DOHH2 (cell line): ENCODE measurements at regions not wholly inside any gene's neighbourhood (a gene's known extent, or its start where the extent isn't known, plus 50 kb on each side); places are given as distances from the start of the nearest gene placed in this dataset.
"Not testable (repeated sequence)": the region's sequence is repeated elsewhere in the genome, so short reads cannot be mapped to it uniquely, and the experiment has no call there.

Experiments used
- H3F3A ChIP-seq: fragments of 200-600 bp; sonication (generic), shearing (Covaris generic); 2 replicates; pipeline ENCODE4 v1.6.0; 2016; ENCODE audit warnings: antibody characterized with exemption, mild to moderate bottlenecking; ENCODE audit not compliant: control insufficient read depth, insufficient read depth
- H3K27ac ChIP-seq: fragments of 200-600 bp; sonication (generic); 2 replicates; pipeline ENCODE4 v1.5.1; 2014; ENCODE audit warnings: low read depth, mild to moderate bottlenecking, low read length, moderate library complexity
- H3K27me3 ChIP-seq: fragments of 200-600 bp; sonication (generic); 2 replicates; pipeline ENCODE4 v1.6.1; 2014; ENCODE audit warnings: mild to moderate bottlenecking, low read length, mixed read lengths; ENCODE audit not compliant: control insufficient read depth
- H3K36me3 ChIP-seq: fragments of 200-600 bp; sonication (generic); 2 replicates; pipeline ENCODE4 v1.6.1; 2014; ENCODE audit warnings: mild to moderate bottlenecking, low read length, moderate library complexity, mixed read lengths; ENCODE audit not compliant: control insufficient read depth
- H3K4me1 ChIP-seq: fragments of 200-600 bp; sonication (generic); 2 replicates; pipeline ENCODE4 v1.6.1; 2014; ENCODE audit warnings: mild to moderate bottlenecking, low read length, mixed read lengths; ENCODE audit not compliant: control insufficient read depth
- H3K4me2 ChIP-seq: fragments of 200-600 bp; sonication (generic); 2 replicates; pipeline ENCODE4 v1.6.0; 2014; ENCODE audit warnings: mild to moderate bottlenecking, low read length, moderate library complexity
- H3K4me3 ChIP-seq: fragments of 200-600 bp; sonication (generic); 2 replicates; pipeline ENCODE4 v1.5.1; 2014; ENCODE audit warnings: mild to moderate bottlenecking, low read length, mixed read lengths
- H3K79me2 ChIP-seq: fragments of 200-600 bp; sonication (generic); 2 replicates; pipeline ENCODE4 v1.6.1; 2014; ENCODE audit warnings: mild to moderate bottlenecking, low read length, mixed read lengths; ENCODE audit not compliant: control insufficient read depth
- H3K9me2 ChIP-seq: fragments of 200-600 bp; sonication (generic); replicated peaks from 2 replicates; pipeline ENCODE4 v1.6.1; 2014; ENCODE audit warnings: mild to moderate bottlenecking, low read length, mixed read lengths; ENCODE audit not compliant: control insufficient read depth
- H3K9me3 ChIP-seq: fragments of 200-600 bp; sonication (generic); 2 replicates; pipeline ENCODE4 v1.6.1; 2014; ENCODE audit warnings: antibody characterized with exemption, low read length, mixed read lengths; ENCODE audit not compliant: control insufficient read depth, insufficient read depth
- H4K20me1 ChIP-seq: fragments of 200-600 bp; sonication (generic); 2 replicates; pipeline ENCODE4 v1.6.0; 2014; ENCODE audit warnings: low read depth, mild to moderate bottlenecking, antibody characterized with exemption, low read length, moderate library complexity; ENCODE audit not compliant: control insufficient read depth, insufficient read depth
- CTCF ChIP-seq: fragments of 200-600 bp; sonication (generic); IDR thresholded peaks from one replicate; pipeline ENCODE4 v1.5.1; 2014; ENCODE audit warnings: antibody characterized with exemption, mild to moderate bottlenecking, low read depth, low read length; ENCODE audit not compliant: poor library complexity, severe bottlenecking
- EZH2phosphoT487 ChIP-seq: fragments of 200-600 bp; sonication (generic); IDR thresholded peaks from 2 replicates; pipeline ENCODE4 v1.6.1; 2017; ENCODE audit warnings: borderline replicate concordance, mild to moderate bottlenecking, antibody characterized with exemption, low read length, moderate library complexity, mixed read lengths

- H4K20me1 ChIP-seq, result no peaks in the 10 kb centered on the region
- no peaks in the 10 kb centered on the region for H3K79me2 ChIP-seq
- no peaks in the 10 kb centered on the region for H3K36me3 ChIP-seq
- H3K4me3 ChIP-seq, result no peak overlapping the region
- no peaks in the 10 kb centered on the region for H3K9me3 ChIP-seq
- H3K9me2 ChIP-seq, result no peaks in the 10 kb centered on the region
- H3K27me3 ChIP-seq, result 0 out of 2 replicates have a peak, but pooled peaks cover 3% of the 10 kb centered on the region
- no peak overlapping the region for H3K4me2 ChIP-seq
- H3F3A ChIP-seq, result no peaks in the 10 kb centered on the region
- peaks cover 9% of the 10 kb centered on the region for H3K4me1 ChIP-seq
- TF ChIP-seq EZH2phosphoT487, result no peak
- TF ChIP-seq CTCF, result no peak
- no peak overlapping the region for H3K27ac ChIP-seq
These were observed 78.3 kb upstream of the NFASC start for GRCh38 chr1:204792354-204792692.

GRCh38 chr1:204793259-204793914 lies 77.3 kb upstream of the NFASC start:
- Histone ChIP-seq H3K36me3 (no peaks in the 10 kb centered on the region), H3F3A (no peaks in the 10 kb centered on the region), H3K9me3 (no peaks in the 10 kb centered on the region), H3K4me1 (peaks cover 9% of the 10 kb centered on the region), H3K79me2 (no peaks in the 10 kb centered on the region), H3K27me3 (no peaks in the 10 kb centered on the region), H3K9me2 (no peaks in the 10 kb centered on the region), H3K4me3 (no peak overlapping the region), H4K20me1 (no peaks in the 10 kb centered on the region), H3K27ac (no peak overlapping the region), H3K4me2 (no peak overlapping the region)
- TF ChIP-seq CTCF, result no peak
- no peak for TF ChIP-seq EZH2phosphoT487

GRCh38 chr1:204796886-204797285 lies 73.8 kb upstream of the NFASC start:
- not testable (repeated sequence) for H4K20me1 ChIP-seq, H3K4me3 ChIP-seq, H3K79me2 ChIP-seq, H3K36me3 ChIP-seq, H3K4me2 ChIP-seq, H3K4me1 ChIP-seq, H3F3A ChIP-seq, H3K9me2 ChIP-seq, H3K9me3 ChIP-seq, H3K27ac ChIP-seq, H3K27me3 ChIP-seq

- Histone ChIP-seq H3K36me3 (no peaks in the 10 kb centered on the region), H3K27ac (no peak overlapping the region), H3K79me2 (no peaks in the 10 kb centered on the region), H3K9me3 (no peaks in the 10 kb centered on the region), H4K20me1 (no peaks in the 10 kb centered on the region), H3K4me3 (no peak overlapping the region), H3K4me2 (no peak overlapping the region), H3K4me1 (no peaks in the 10 kb centered on the region; the same call in 1 of the 2 replicates), H3F3A (no peaks in the 10 kb centered on the region), H3K9me2 (no peaks in the 10 kb centered on the region), H3K27me3 (peaks cover 6% of the 10 kb centered on the region; the same call in 1 of the 2 replicates)
- no peak for TF ChIP-seq EZH2phosphoT487
- TF ChIP-seq CTCF, result no peak
These were observed 73.3 kb upstream of the NFASC start for GRCh38 chr1:204797401-204797800.
